Occipital lobe (tissue), 1 donor: ENCODE measurements at regions not wholly inside any gene's neighbourhood (a gene's known extent, or its start where the extent isn't known, plus 50 kb on each side); places are given as distances from the start of the nearest gene placed in this dataset.
A peak's percentile ranks its signal among the peaks of the same experiment; 100 is the strongest.

ENCODE experiments used
- DNase-seq: peaks from one replicate; lab custom pipeline; 2025; lab: John Stamatoyannopoulos, UW

DNA sequence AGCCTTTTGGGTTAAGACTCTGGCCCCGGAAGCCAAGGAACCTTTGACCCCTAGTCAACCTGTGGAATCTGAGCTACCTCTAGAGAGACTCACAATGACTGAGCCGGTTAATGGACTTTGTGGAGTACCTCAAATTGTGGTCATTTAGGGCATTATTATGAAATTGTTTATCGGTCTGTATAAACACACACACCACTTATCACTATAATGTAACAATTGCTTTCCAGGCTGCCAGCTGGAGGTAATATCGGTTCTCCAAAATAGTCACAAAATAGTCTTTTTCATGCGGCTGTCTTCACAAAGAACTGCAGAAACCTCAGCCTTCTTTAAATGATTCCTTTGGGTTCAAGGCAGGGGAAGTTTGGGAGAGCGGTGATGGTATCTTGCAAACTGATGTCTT lies 144.2 kb downstream of the DACT1 start:
- DNase-seq: no peak

DNA sequence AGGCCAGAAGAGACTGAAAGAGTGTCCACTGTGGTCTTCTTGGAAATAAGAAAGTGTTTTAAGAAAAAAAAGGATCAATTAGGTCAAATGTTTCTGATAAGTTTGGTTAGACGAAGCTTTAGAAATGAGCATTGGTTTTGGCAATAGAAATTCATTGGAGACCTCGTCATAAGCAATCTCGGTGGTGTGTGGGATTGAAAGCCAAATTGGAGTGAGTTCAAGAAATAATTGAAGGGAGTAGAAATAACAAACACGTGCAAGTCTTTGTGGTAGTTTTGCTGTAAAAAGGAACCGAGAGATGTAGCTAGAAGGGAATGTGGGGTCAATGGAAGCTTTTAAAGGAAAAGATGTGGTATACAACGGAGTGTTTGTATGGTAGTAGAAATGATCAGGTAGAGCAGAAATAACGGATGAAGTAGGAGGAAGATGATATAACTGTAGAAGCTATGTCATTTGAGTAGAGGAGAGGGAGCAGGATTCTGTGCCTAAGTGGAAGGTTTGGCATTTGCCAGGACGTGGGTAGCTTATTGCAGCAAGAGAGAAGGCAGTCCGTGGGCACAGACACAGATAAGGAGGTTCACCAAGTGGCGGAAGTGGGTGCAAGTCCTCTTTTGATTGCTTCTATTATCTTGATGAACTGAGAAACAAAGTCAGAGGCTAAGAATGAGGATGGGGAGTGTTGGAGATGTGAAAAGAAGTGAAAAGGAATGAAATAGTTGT lies 146.2 kb downstream of the DACT1 start:
- DNase-seq: no peak

DNA sequence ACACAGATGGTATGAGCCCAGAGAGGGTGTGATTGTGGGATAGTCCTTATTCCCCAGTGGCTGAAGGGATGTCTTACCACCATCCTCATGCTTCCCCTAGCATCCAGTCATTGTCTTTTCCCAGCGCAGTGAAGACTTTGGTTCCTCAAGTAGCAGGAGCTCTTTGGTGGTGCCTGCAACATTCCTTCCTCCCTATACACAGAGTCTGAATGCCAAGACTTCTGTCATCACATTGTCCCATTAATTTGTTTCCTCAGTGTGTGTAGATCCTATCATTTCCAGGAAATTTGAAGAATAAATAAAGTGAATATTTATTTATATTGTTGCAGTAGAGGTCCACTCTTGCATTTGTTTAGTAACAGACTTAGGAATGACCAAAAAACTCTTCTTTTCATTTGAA lies 147.2 kb downstream of the DACT1 start:
- no peak for DNase-seq

DNA sequence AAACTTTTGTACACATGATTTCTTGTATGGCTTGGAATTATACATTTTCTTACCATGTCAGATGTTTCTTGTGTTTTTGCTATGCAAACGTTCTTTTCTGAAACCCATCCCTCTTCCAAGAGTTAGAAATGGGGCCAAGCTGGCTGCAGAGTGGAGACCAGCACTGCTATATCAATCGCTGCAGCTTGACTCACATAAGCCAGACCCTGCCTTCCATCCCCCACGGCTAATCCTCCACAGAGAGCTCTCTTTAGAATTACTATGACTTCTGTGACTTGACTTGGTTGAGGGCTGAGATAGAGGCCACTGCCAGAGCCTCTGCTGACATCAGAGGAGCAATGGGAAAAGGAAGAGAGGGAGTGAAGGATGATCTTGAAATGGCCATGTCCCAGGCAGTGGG lies 147.9 kb downstream of the DACT1 start:
- DNase-seq: no peak

DNA sequence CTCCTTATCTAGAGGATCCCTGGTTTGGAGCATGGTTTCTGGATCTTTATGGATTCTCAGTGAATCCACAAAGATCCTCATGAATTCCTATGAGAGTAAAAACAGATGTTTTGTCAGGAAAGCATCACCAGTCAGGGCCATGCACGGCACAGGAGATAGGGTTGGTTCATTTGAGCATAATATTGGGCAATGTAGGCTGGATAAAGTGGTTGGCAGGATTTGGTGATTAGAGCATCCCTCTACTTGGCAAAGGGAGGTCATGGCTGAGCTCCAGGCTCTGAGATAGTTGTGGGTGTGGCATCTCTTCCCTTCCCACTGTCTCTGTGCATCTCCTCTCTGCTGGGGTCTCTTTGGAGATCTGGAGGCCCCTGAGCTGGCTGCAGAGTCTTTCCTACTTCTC lies 149.8 kb downstream of the DACT1 start:
- no peak for DNase-seq

DNA sequence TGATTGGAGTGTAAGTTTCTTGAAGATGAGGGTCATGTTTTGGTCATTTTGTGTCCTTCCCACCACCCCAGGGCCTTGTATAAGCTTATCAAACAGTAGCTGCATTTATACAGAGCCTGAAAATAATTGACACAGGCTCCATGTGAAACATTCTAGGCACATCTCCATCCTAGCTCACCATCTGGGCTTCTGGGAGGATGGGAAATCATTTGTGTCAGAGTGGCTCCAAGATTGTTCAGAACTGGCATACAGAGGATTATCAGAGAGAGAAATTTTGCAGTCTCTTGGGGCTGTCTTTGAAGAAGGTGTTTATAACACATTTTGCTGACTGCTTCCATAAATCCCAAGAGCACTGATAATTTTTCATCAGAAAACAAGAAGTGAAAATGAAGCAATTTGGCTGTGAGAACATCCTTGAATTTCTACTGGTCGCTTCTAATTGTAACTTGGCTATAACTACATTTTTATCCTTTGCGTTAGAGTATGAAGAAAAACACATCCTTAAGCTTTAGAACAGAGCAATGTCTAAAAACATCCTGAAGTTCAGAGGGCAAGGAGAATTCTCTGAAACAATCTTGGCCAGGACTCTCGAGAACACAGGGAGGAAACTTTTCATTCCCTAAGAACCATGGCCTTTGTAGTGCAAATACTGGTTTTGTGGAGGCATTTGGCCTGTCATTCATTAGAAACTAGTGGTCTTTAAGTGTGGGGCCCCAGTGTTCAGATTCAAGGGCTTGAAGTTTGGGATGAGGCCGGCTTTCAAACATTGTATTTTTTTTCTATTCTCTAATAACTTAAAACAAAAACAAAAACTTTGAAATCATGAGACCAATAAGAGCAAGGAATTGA lies 151.1 kb downstream of the DACT1 start:
- peak; percentile 9 for DNase-seq

DNA sequence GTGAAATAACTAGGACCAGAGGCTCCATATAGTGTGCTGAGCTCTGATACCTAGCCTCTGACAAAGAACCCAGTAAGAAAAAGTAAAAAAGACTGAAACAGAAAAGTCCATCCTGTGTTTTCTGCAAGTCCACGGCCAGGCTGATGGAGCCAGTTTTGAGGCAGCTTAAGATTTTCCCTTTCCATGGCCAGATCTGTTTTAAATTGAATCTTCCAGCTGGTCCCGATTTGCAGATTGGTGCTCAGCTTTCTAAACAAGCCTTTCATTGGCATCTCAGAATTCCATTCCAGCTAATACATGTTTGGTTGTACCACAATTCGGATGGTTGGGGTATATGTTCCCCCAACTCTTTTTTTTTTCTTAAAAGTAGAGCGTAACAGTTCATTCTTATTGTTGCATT lies 152.0 kb downstream of the DACT1 start:
- DNase-seq: no peak

DNA sequence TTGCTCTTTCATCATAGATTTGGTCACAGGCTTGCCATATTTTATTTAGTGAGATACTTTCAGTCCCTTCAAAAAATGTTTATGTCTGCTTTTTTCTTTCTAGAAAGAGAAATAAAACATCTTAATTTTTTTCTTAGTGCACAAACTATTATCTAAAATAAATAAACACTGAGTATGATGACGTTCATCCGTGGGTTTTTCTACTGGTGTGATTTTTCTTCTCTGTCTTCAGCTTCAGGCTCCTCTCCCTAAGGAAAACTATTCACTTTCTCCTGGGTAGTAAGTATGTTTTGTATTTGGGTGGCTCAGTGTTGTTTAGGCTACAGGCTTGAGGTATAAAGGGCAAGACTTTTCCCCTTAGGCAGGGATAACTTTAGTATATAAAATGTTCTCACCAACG lies 154.7 kb downstream of the DACT1 start:
- no peak for DNase-seq

DNA sequence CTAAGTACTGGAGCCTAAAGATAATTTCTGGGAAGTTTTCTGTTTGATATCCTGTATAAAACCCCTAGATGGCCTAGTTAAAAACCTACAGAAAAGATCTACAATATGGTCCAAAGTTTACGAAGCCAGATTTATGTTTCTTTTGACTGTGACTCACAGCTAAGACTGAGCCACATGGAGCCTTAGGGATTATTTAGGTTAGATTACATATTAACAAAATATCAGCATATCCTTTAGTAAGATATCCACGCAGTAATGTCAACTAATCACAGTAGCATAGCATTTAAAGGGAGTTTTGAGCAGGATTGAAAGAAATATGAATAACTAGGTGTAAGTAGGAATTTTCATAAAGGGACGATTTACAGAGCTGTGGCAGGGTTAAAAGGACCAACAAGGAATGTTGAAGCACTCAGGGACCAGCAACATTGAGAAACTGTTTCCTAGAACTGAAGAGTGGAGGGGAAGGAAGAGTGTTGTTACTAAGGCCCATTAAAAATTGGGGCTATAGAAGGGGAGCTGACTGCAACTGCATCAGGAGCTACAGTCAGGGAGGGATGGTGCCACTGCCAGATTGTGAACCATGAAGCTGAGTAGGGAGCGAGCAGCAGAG lies 155.5 kb downstream of the DACT1 start:
- DNase-seq: no peak

DNA sequence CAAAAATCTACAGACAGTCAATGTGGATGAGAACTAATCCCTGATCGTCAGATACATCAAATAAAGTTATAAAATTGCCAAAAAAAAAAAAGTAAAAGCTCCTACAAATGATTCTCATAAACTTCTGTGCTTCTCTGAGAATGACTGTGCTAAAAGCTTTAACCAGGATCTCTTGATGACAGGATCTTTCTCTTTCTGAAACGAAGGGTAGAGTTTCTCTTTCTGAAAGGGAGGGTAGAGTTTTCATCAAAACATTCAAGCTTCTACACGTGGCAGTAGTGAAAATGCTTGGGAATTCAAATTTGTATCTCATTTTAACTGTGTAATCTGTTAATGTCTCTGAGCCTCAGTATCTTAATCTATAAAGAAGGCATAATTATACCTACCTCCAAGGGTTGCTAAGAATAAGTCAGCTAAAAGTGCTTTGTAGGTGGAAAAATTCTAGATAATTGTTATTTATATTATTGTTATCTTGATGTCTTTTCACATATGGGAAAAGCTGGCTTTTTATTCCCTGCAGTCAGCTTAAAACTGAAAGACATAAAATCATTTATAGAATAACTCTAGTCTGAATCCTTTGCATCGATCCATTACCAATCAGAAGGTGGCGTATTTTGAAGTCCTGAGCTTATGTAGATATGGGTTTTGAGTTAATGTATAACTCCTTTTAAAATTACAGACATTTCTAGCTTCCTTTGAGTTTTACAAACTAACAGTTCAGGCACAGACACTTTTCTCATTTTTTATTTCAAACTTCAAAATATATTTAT lies 157.4 kb downstream of the DACT1 start:
- no peak for DNase-seq

DNA sequence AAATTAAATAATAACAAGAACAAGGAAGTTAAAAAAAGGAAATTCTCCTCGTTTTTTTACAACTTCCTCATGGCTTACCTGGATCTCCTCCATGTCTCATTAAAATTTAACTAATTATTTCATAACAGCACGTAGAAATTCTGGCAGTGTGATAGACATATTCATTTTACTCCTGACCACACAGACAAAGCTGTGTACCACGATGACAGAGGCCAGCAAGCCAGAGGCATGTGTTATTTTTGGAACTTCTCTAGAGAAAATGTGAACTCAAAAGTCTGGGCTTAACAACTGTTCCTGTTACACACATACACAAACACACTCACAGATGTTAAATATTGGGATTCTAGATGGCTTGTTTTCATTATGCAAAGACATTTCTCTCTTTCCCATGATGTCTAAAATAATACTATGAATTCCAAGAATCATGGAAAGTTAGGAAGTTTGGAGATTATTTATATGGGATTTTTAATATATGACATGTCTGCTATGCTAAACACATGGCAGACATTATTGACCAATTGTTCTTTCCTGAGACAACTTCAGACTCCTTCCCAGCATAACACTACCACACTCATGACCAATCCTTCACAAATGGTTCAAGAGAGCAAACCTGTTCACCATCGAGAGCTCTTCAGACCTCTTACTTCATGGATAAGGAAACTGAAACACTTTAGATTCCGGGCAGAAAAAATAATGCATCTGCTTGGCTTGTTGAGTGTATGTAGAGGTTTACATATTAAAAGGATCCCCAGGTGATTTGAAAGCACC lies 158.7 kb downstream of the DACT1 start:
- DNase-seq: no peak

DNA sequence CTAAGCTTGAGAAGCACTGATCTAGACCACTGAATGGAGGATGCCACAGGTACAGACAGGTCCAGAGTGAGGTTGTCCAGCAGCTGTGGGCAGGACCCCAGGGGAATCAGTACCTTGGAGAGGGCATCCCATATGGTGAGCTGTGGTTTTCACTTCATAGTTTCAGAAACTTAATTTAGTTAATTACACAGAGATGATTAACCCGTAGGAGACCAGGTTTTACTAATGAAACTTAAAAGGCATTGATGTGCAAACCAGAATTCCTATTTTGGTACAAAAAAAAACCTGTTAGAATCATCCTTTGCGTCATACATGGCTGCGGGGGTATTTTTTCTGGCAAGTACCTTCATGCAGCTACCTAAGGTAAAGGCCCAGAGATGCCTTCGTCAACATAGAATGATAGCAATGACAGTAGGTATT lies 159.3 kb downstream of the DACT1 start:
- no peak for DNase-seq

DNA sequence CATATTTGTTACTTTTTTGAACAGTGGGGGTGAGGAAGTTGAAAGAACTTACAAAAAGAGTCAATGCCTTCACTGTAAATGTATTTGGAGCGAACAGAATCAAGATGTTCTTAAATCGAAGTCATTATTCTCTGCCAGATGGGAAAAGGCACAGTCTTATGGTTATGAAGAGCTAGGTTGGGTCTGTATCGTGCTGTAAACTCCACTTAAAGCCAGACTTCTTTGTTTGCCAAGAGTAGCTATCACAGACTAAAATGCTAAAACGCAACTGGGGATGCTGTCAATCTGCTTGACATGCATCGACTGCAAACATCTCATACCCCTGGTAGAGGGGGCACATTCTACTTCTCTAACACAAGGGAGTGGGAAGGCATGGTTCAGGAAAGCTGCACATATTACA lies 160.4 kb downstream of the DACT1 start:
- no peak for DNase-seq

DNA sequence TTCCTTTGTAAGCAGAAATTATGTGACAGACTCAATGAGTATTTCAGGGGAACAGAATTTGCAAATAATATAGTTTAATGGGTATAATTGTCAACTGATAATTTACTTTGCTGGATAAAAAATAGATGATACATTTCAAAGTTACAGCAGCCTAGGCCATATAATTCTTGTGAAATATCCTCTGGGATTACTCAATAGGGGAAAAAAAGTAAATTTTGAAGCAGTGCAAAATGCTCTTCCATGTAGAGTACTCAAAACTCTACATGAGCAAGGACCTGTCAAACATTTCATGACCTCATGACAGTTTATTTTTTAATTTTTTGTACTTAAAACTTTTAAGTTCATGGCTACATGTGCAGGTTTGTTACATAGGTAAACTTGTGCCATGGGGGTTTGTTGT lies 163.3 kb downstream of the DACT1 start:
- DNase-seq: no peak

DNA sequence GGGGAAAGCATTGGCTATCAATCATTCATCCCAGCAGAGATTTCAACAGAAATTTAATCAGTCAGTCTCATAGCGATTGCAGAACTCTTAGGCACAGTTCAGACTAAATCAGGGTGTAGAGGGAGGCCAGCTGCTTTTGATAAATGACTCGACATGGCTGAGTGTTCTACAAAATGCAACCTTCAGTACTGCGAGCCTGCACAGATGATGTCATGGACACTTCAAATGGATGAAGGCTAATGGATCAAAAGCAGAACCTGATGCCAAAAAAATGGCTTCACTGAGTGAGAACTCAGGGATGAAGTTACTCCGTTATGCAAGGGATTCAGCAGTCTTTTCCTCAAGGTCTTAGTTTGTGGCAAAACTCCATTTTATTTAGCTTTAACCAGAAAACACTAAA lies 167.3 kb downstream of the DACT1 start:
- DNase-seq: no peak

DNA sequence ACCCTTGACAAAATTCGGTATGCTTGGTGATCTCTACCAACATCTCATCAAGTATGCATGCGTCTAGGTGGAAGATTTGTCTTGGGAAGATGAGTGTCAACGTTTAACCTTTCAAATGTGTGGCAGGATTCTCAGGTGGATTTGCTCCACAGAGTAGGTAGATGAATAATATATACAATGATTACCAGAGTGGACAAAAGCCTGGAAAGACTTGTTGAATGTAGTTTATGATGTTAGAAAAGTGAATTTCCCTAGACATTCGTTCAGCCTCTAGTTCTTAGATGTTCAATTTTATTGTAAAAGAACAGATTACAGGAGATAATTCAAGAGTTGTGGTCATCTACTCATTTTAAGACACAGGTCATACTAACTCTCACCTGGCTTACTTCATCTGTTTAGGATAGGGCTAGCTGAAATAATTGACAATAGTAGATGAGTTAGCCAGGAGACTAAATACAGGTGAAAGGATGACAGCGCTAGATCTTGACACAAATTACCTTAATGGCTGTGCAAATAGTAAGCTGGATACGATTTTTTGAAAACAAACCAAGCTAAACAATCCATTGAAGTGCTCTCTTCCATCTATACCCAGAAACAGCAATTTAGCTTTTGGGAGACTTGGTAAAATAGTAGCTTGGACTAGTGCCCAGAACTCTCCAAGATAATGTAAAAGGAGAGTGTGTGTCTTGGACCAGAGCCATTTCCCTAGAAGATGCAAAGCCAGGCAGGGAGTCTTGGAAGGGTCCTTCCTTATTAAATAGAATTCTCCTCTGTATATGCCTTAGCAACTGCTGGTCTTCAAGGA lies 168.0 kb downstream of the DACT1 start:
- no peak for DNase-seq

DNA sequence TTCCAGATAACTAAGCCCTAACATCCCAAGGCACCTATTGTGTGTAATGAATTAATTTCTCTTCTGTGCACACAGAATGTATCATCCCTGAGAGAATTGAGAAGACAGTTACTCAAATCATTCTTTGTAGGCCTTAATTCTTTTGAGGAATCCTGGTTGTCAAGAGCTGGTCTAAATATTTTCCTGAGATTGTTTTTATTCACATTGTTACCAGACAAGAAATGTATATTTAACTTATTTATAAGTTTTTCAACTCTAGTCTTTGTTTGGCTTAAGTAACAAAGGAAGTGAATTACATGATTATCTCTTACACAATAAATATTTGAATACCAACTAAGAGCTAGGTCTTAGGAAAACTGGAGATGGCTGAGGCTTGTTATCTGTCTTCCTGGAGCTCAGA lies 169.4 kb downstream of the DACT1 start:
- no peak for DNase-seq

DNA sequence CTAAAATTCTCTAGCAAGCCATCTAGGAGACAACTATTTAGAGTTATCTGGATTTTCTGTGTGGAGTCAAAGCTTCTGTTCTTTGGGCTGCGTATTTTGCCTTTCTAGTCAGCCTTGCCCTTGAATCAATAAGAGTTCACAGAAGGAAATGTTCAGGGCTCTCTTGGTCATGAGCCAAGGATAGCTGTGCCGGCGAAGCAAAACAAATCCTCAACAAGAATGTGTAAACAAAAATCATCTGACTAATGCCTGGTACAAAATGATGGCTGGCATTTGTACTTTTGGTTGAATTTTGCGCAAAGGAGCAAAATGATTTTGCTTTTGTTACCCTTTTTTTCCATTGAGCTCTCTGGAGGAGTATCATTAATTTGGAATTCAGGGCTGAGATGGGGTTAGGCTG lies 171.1 kb downstream of the DACT1 start:
- no peak for DNase-seq

DNA sequence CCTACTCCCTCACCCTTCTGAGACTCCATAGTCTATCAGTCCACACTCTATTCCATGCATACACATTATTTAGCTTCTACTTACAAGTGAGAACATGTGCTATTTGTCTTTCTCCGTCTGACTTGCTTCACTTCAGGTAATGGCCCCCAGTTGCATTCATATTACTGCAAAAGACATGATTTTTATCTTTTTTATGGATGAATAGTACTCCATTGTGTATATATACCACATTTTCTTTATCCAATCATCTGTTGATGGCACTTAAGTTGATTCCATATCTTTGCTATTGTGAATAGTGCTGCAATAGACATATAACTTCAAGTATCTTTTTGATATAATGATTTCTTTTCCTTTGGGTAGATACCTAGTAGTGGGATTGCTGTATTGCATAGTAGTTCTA lies 171.8 kb downstream of the DACT1 start:
- no peak for DNase-seq
